Adrenal gland (tissue), 9 donors: ENCODE measurements at regions not wholly inside any gene's neighbourhood (a gene's known extent, or its start where the extent isn't known, plus 50 kb on each side); places are given as distances from the start of the nearest gene placed in this dataset.

Experiments
- DNase-seq, 7 donors: peaks; one replicate each; pipeline ENCODE4 v3.0.0-alpha.2; 2019 to 2020
- H3K27ac ChIP-seq, 5 donors: fragments of 200-600 bp; sonication (generic) in 4 of 5; 1 replicate in 3 of 5; 2 replicates in 2 of 5; pipeline versions ENCODE4 v1.5.1 to v1.8.0; 2016 to 2020; ENCODE audit warnings: mild to moderate bottlenecking in 1 of 5
- H3K27me3 ChIP-seq: fragments of 200-600 bp; 2 replicates; pipeline ENCODE4 v1.8.0; 2021
- H3K36me3 ChIP-seq, 2 donors: fragments of 200-600 bp; replicated peaks in 1 of 2; 1 replicate in 1 of 2; 2 replicates in 1 of 2; pipeline versions ENCODE4 v1.5.1 to v1.8.0; 2018 to 2022
- H3K4me1 ChIP-seq, 2 donors: fragments of 200-600 bp; replicated peaks in 1 of 2; 1 replicate in 1 of 2; 2 replicates in 1 of 2; pipeline versions ENCODE4 v1.5.1 to v1.8.0; 2018 to 2021
- H3K4me3 ChIP-seq, 4 donors: fragments of 200-600 bp; sonication (generic) in 3 of 4; one replicate each; pipeline ENCODE4 v1.5.1; 2016 to 2018
- H3K9me3 ChIP-seq, 3 donors: fragments of 200-600 bp; sonication (generic) in 1 of 3; replicated peaks in 1 of 3; 1 replicate in 2 of 3; 2 replicates in 1 of 3; pipeline versions ENCODE4 v1.5.1 to v1.8.0; 2016 to 2021
- CTCF ChIP-seq, 6 experiments: fragments of 450-650 bp in 4 of 6; fragments of 200-600 bp in 2 of 6; sonication (generic) in 1 of 6; IDR thresholded peaks; 1 replicate in 5 of 6; 2 replicates in 1 of 6; pipeline versions ENCODE4 v1.5.1 to v1.8.0; 2016 to 2021; ENCODE audit warnings: antibody characterized with exemption in 6 of 6, mild to moderate bottlenecking in 2 of 6, moderate library complexity in 1 of 6
- POLR2A ChIP-seq, 2 donors: fragments of 450-650 bp; IDR thresholded peaks; one replicate each; pipeline ENCODE4 v1.6.1; 2017; ENCODE audit warnings: antibody characterized with exemption in 2 of 2, mild to moderate bottlenecking in 2 of 2, moderate library complexity in 1 of 2
- WGBS, 4 donors: extraction: QIAGEN DNeasy Blood & Tissue Kit in 2 of 4; methylation state at CpG; one replicate each; pipeline versions ENCODE4 v1.1.5 to v1.1.7; 2013 to 2017; 5-methylcytosine and 5-hydroxymethylcytosine counted together
- intact Hi-C, 2 donors: fragments of 100-400 bp; cut with DNase I; formaldehyde crosslinking; loops; one replicate each; pipeline versions ENCODE4 v1.14.1 to v1.15.0; 2022 to 2023
- donor health status: healthy with polysubstance abuse.
- donor health status: Bipolar disorder and iron deficiency.
- donor health status: DM: yes; HTN: yes; CAD: no.
- donor health status: DM: no; HTN: no; CAD: no.
- donor health status: DM: no; HTN: no; CAD: no.

- Histone ChIP-seq H3K36me3 (no peaks in the 10 kb centered on the region), H3K4me1 (no peaks in the 10 kb centered on the region), H3K27ac (no peak overlapping the region), H3K4me3 (no peak overlapping the region), H3K27me3 (no peaks in the 10 kb centered on the region), H3K9me3 (no peaks in the 10 kb centered on the region)
- DNase-seq: no peak
- no peak for TF ChIP-seq CTCF (IDR thresholded peaks at IDR 0.05)
- 67 to 79% (median 74%) methylated on average over 3 to 4 of the region's 4 CpGs for WGBS, 4 donors
- intact Hi-C loops: no loop called here
Measured at GRCh38 chr3:147618691-147619090, 209.5 kb downstream of the ZIC1 start.

GRCh38 chr3:147619921-147620560 is 210.9 kb downstream of the ZIC1 start:
- H3K27me3 ChIP-seq: no peaks in the 10 kb centered on the region
- H3K27ac ChIP-seq: no peak overlapping the region
- no peaks in the 10 kb centered on the region for H3K4me1 ChIP-seq
- H3K36me3 ChIP-seq: no peaks in the 10 kb centered on the region
- intact Hi-C loops: no loop called here
- H3K4me3 ChIP-seq: no peak overlapping the region
- TF ChIP-seq POLR2A (IDR thresholded peaks at IDR 0.05) (no peak), CTCF (IDR thresholded peaks at IDR 0.05) (no peak)
- no peaks in the 10 kb centered on the region for H3K9me3 ChIP-seq
- no peak for DNase-seq
- 40 to 46% (median 44%) methylated on average over 3 of the region's 3 CpGs for WGBS, 4 donors

DNA sequence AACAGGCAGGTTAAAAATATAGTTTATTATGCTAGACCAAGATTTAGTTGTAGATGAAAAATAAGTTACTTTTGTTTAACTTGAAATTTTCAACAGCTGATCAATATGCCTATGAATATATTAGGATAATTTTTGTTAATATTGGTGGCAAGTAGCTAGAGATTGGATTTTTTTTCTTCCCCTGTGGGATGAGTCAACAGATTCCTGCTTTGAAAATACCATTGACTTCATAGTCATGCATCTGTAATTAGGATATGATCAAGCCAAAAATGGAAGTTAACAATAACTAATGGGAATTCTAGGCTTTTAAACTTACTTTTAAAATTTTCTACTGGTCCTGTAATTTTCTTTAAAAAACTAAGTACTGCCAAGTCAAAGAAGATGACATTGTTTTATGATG is 211.7 kb downstream of the ZIC1 start:
- H3K27ac ChIP-seq: no peak overlapping the region
- no peak overlapping the region for H3K4me3 ChIP-seq
- intact Hi-C loops: no loop called here
- TF ChIP-seq POLR2A (IDR thresholded peaks at IDR 0.05): no peak
- TF ChIP-seq CTCF (IDR thresholded peaks at IDR 0.05): no peak
- H3K4me1 ChIP-seq: no peaks in the 10 kb centered on the region
- no peaks in the 10 kb centered on the region for H3K9me3 ChIP-seq
- no peaks in the 10 kb centered on the region for H3K27me3 ChIP-seq
- no peak for DNase-seq
- H3K36me3 ChIP-seq: no peaks in the 10 kb centered on the region

- Histone ChIP-seq H3K27me3 (no peaks in the 10 kb centered on the region), H3K4me1 (no peaks in the 10 kb centered on the region), H3K36me3 (no peaks in the 10 kb centered on the region), H3K27ac (no peak overlapping the region), H3K9me3 (no peaks in the 10 kb centered on the region), H3K4me3 (no peak overlapping the region)
- intact Hi-C loops: no loop called here
- 82 to 93% (median 90%) methylated on average over 1 of the region's 1 CpG for WGBS, 4 donors
- TF ChIP-seq POLR2A (IDR thresholded peaks at IDR 0.05) (no peak), CTCF (IDR thresholded peaks at IDR 0.05) (no peak)
- no peak for DNase-seq
Measured at GRCh38 chr3:147630921-147631415, 221.8 kb downstream of the ZIC1 start.
